PC-9 (cell line): ENCODE measurements at regions not wholly inside any gene's neighbourhood (a gene's known extent, or its start where the extent isn't known, plus 50 kb on each side); places are given as distances from the start of the nearest gene placed in this dataset.

Source experiments
- EZH2 ChIP-seq: fragments of 200-600 bp; sonication (generic); IDR thresholded peaks from 2 replicates; pipeline ENCODE4 v1.8.0; 2017; ENCODE audit warnings: antibody characterized with exemption, low read depth
- TF ChIP-seq, protein P1 (sequence below): fragments of 200-600 bp; sonication (generic); conservative IDR thresholded peaks from 2 replicates; pipeline ENCODE4 v1.6.1; 2017; ENCODE audit warnings: mixed run types, antibody characterized with exemption, mild to moderate bottlenecking, moderate library complexity

- TF ChIP-seq, protein P1, sequence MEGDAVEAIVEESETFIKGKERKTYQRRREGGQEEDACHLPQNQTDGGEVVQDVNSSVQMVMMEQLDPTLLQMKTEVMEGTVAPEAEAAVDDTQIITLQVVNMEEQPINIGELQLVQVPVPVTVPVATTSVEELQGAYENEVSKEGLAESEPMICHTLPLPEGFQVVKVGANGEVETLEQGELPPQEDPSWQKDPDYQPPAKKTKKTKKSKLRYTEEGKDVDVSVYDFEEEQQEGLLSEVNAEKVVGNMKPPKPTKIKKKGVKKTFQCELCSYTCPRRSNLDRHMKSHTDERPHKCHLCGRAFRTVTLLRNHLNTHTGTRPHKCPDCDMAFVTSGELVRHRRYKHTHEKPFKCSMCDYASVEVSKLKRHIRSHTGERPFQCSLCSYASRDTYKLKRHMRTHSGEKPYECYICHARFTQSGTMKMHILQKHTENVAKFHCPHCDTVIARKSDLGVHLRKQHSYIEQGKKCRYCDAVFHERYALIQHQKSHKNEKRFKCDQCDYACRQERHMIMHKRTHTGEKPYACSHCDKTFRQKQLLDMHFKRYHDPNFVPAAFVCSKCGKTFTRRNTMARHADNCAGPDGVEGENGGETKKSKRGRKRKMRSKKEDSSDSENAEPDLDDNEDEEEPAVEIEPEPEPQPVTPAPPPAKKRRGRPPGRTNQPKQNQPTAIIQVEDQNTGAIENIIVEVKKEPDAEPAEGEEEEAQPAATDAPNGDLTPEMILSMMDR = no peak
- TF ChIP-seq EZH2 = no peak
Measured at GRCh38 chr14:97350894-97351731, 553.9 kb downstream of the VRK1 start.
